ENCODE measurements at regions not wholly inside any gene's neighbourhood (a gene's known extent, or its start where the extent isn't known, plus 50 kb on each side); places are given as distances from the start of the nearest gene placed in this dataset.

GRCh38 chr13:40288259-40288658, 378.2 kb downstream of the FOXO1 start:
- TF ChIP-seq EP300 (IDR thresholded peaks at IDR 0.05) (no peak), POLR2A (IDR thresholded peaks at IDR 0.05) (no peak)
- TF ChIP-seq, protein P1, sequence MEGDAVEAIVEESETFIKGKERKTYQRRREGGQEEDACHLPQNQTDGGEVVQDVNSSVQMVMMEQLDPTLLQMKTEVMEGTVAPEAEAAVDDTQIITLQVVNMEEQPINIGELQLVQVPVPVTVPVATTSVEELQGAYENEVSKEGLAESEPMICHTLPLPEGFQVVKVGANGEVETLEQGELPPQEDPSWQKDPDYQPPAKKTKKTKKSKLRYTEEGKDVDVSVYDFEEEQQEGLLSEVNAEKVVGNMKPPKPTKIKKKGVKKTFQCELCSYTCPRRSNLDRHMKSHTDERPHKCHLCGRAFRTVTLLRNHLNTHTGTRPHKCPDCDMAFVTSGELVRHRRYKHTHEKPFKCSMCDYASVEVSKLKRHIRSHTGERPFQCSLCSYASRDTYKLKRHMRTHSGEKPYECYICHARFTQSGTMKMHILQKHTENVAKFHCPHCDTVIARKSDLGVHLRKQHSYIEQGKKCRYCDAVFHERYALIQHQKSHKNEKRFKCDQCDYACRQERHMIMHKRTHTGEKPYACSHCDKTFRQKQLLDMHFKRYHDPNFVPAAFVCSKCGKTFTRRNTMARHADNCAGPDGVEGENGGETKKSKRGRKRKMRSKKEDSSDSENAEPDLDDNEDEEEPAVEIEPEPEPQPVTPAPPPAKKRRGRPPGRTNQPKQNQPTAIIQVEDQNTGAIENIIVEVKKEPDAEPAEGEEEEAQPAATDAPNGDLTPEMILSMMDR (IDR thresholded peaks at IDR 0.05) = no peak
